Stomach (tissue), 8 donors: ENCODE measurements at regions not wholly inside any gene's neighbourhood (a gene's known extent, or its start where the extent isn't known, plus 50 kb on each side); places are given as distances from the start of the nearest gene placed in this dataset.

Experiments
- DNase-seq, 2 donors: peaks; one replicate each; pipeline versions ENCODE4 v3.0.0 to v3.0.0-alpha.2; 2013 to 2019
- H3K27ac ChIP-seq, 5 donors: fragments of 200-600 bp in 4 of 5; sonication (generic) in 4 of 5; one replicate each; pipeline ENCODE4 v1.5.1; 2013 to 2019; ENCODE audit warnings: mild to moderate bottlenecking in 1 of 5, moderate library complexity in 1 of 5
- H3K27me3 ChIP-seq, 3 donors: fragments of 200-600 bp; sonication (generic); one replicate each; pipeline ENCODE4 v1.5.1; 2017 to 2019; ENCODE audit warnings: mixed run types in 1 of 3
- H3K36me3 ChIP-seq, 4 donors: fragments of 200-600 bp; sonication (generic); 1 replicate in 3 of 4; 2 replicates in 1 of 4; pipeline ENCODE4 v1.5.1; 2016 to 2019
- H3K4me1 ChIP-seq, 4 donors: fragments of 200-600 bp; sonication (generic); one replicate each; pipeline ENCODE4 v1.5.1; 2016 to 2019
- H3K4me3 ChIP-seq, 4 donors: fragments of 200-600 bp; sonication (generic) in 3 of 4; one replicate each; pipeline ENCODE4 v1.5.1; 2016 to 2019; ENCODE audit warnings: mild to moderate bottlenecking in 1 of 4
- H3K9me3 ChIP-seq, 4 donors: fragments of 200-600 bp; sonication (generic); one replicate each; pipeline ENCODE4 v1.5.1; 2016 to 2019
- CTCF ChIP-seq, 7 experiments: fragments of 450-650 bp in 4 of 7; fragments of 200-600 bp in 3 of 7; sonication (generic) in 3 of 7; IDR thresholded peaks; one replicate each; pipeline ENCODE4 v1.5.1; 2016 to 2019; ENCODE audit warnings: antibody characterized with exemption in 7 of 7, control low read depth in 2 of 7, mild to moderate bottlenecking in 1 of 7
- EP300 ChIP-seq: sonication (generic); formaldehyde crosslinking; IDR thresholded peaks from one replicate; pipeline ENCODE4 v1.6.1; 2017; ENCODE audit warnings: antibody characterized with exemption
- POLR2A ChIP-seq, 4 donors: fragments of 450-650 bp; IDR thresholded peaks; one replicate each; pipeline ENCODE4 v1.6.1; 2016; ENCODE audit warnings: antibody characterized with exemption in 4 of 4, control low read depth in 2 of 4, mild to moderate bottlenecking in 1 of 4, moderate library complexity in 1 of 4
- POLR2AphosphoS5 ChIP-seq, 3 donors: sonication (generic); formaldehyde crosslinking; IDR thresholded peaks; one replicate each; pipeline ENCODE4 v1.6.1; 2016; ENCODE audit warnings: antibody characterized with exemption in 3 of 3
- WGBS, 5 donors: extraction: QIAGEN DNeasy Blood & Tissue Kit in 3 of 5; methylation state at CpG; one replicate each; pipeline versions ENCODE4 v1.1.5 to v1.1.7; 2013 to 2018; 5-methylcytosine and 5-hydroxymethylcytosine counted together
- intact Hi-C: fragments of 100-400 bp; cut with DNase I; formaldehyde crosslinking; loops from one replicate; pipeline ENCODE4 v1.15.1; 2023; ENCODE audit warnings: low total_unique reads
- donor health status: healthy with polysubstance abuse.
- donor health status: Bipolar disorder and iron deficiency.
- donor health status: healthy.

- 32 to 46% (median 40%) methylated on average over 3 of the region's 3 CpGs for WGBS, 5 donors
- TF ChIP-seq CTCF (IDR thresholded peaks at IDR 0.05) = no peak
- TF ChIP-seq EP300 = no peak
- no peak for TF ChIP-seq POLR2A (IDR thresholded peaks at IDR 0.05)
- no peak for TF ChIP-seq POLR2AphosphoS5 (IDR thresholded peaks at IDR 0.05)
- no peak for DNase-seq
- Histone ChIP-seq H3K4me3 (no peak overlapping the region), H3K27me3 (no peaks in the 10 kb centered on the region), H3K4me1 (peaks cover 0 to 3% (median 0%) of the 10 kb centered on the region in 4 donors), H3K27ac (no peak overlapping the region), H3K9me3 (no peaks in the 10 kb centered on the region), H3K36me3 (no peaks in the 10 kb centered on the region)
- intact Hi-C loops = no loop called here
Measured at GRCh38 chr5:7053528-7054209, 340.4 kb downstream of the TENT4A start.

- no peaks in the 10 kb centered on the region for H3K27me3 ChIP-seq
- no peak for TF ChIP-seq POLR2AphosphoS5 (IDR thresholded peaks at IDR 0.05)
- TF ChIP-seq POLR2A (IDR thresholded peaks at IDR 0.05) = no peak
- TF ChIP-seq EP300 = no peak
- no peak for TF ChIP-seq CTCF (IDR thresholded peaks at IDR 0.05)
Measured at GRCh38 chr5:7066471-7067235, 329.3 kb upstream of the ADCY2 start.

GRCh38 chr5:7068156-7068555, 327.8 kb upstream of the ADCY2 start:
- 73 to 96% (median 95%) methylated on average over 5 to 6 of the region's 6 CpGs for WGBS, 5 donors

More at GRCh38 chr5:7066471-7067235, 329.3 kb upstream of the ADCY2 start:
- Histone ChIP-seq H3K36me3 (no peaks in the 10 kb centered on the region), H3K27ac (no peak overlapping the region), H3K9me3 (no peaks in the 10 kb centered on the region), H3K4me1 (no peaks in the 10 kb centered on the region), H3K4me3 (no peak overlapping the region)
- 88 to 94% (median 91%) methylated on average over 10 of the region's 10 CpGs for WGBS, 5 donors
- intact Hi-C loops = no loop called here
- DNase-seq = no peak

GRCh38 chr5:7068899-7069298, 327.0 kb upstream of the ADCY2 start:
- no peaks in the 10 kb centered on the region for H3K9me3 ChIP-seq
- no peaks in the 10 kb centered on the region for H3K36me3 ChIP-seq
- no peak overlapping the region for H3K27ac ChIP-seq
- intact Hi-C loops = no loop called here
- no peaks in the 10 kb centered on the region for H3K27me3 ChIP-seq
- no peak for DNase-seq
- H3K4me1 ChIP-seq = no peaks in the 10 kb centered on the region
- no peak overlapping the region for H3K4me3 ChIP-seq
- 85 to 93% (median 87%) methylated on average over 5 of the region's 5 CpGs for WGBS, 5 donors
- TF ChIP-seq POLR2AphosphoS5 (IDR thresholded peaks at IDR 0.05) = no peak

More at GRCh38 chr5:7068156-7068555, 327.8 kb upstream of the ADCY2 start:
- TF ChIP-seq EP300 = no peak
- TF ChIP-seq CTCF (IDR thresholded peaks at IDR 0.05) = no peak
- no peak for TF ChIP-seq POLR2AphosphoS5 (IDR thresholded peaks at IDR 0.05)
- TF ChIP-seq POLR2A (IDR thresholded peaks at IDR 0.05) = no peak
- Histone ChIP-seq H3K36me3 (no peaks in the 10 kb centered on the region), H3K4me3 (no peak overlapping the region), H3K27ac (no peak overlapping the region), H3K27me3 (no peaks in the 10 kb centered on the region), H3K9me3 (no peaks in the 10 kb centered on the region), H3K4me1 (no peaks in the 10 kb centered on the region)
- no peak for DNase-seq
- intact Hi-C loops = no loop called here

GRCh38 chr5:7072188-7072587, 323.8 kb upstream of the ADCY2 start:
- DNase-seq = no peak

More at GRCh38 chr5:7072188-7072587, 323.8 kb upstream of the ADCY2 start:
- Histone ChIP-seq H3K4me1 (no peaks in the 10 kb centered on the region), H3K9me3 (no peaks in the 10 kb centered on the region), H3K27me3 (no peaks in the 10 kb centered on the region), H3K4me3 (no peak overlapping the region), H3K27ac (no peak overlapping the region), H3K36me3 (no peaks in the 10 kb centered on the region)
- TF ChIP-seq EP300 = no peak
- TF ChIP-seq POLR2A (IDR thresholded peaks at IDR 0.05) = no peak
- no peak for TF ChIP-seq POLR2AphosphoS5 (IDR thresholded peaks at IDR 0.05)
- TF ChIP-seq CTCF (IDR thresholded peaks at IDR 0.05) = no peak
- 49 to 76% (median 68%) methylated on average over 4 of the region's 4 CpGs for WGBS, 5 donors
- intact Hi-C loops = no loop called here
